ENCODE measurements at regions not wholly inside any gene's neighbourhood (a gene's known extent, or its start where the extent isn't known, plus 50 kb on each side); places are given as distances from the start of the nearest gene placed in this dataset.

- Histone ChIP-seq H3K9me3 (ENCODE audit: low read length) (no peaks in the 10 kb centered on the region), H3K4me1 (ENCODE audit: insufficient read depth, low read length) (no peaks in the 10 kb centered on the region), H3K27ac (ENCODE audit: low read depth, low read length) (no peak overlapping the region), H3K36me3 (ENCODE audit: insufficient read depth, low read length) (no peaks in the 10 kb centered on the region), H3K27me3 (ENCODE audit: insufficient read depth, low read length, poor library complexity, severe bottlenecking) (no peaks in the 10 kb centered on the region), H3K4me3 (ENCODE audit: low read length) (no peak overlapping the region)
- H3K27me3 Mint-ChIP-seq = no peaks in the 10 kb centered on the region
- no peaks in the 10 kb centered on the region for H3K4me1 Mint-ChIP-seq
- DNase-seq = no peak
- CTCF ChIA-PET = no interaction called here
- no peaks in the 10 kb centered on the region for H3K36me3 Mint-ChIP-seq
- POLR2A ChIA-PET = no interaction called here
- H3K27ac Mint-ChIP-seq = no peak overlapping the region
- H3K4me3 Mint-ChIP-seq = no peak overlapping the region
- H3K9me3 Mint-ChIP-seq = no peaks in the 10 kb centered on the region
These were observed 306.7 kb upstream of the TBC1D5 start for GRCh38 chr3:18049096-18049495.

DNA sequence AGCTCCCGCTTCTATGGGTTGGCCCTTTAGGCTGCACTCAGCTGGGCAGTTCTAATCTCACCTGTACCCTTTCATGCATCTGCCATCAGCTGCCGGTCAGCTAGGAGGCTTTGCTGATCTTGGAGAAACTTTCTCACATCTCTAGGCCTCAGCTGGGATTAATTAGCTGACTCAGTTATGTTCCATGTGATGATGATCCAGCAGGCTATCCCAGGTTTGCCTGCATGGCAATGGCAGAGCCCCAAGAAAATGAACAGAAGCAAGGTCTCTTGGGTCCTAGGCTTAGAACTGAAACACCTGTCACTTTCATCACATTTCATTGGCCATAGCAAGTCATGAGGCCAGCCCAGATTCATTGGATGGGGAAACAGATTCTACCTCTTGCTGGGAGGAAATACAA is 304.6 kb upstream of the TBC1D5 start:
- POLR2A ChIA-PET = no interaction called here
- no peaks in the 10 kb centered on the region for H3K4me1 ChIP-seq (ENCODE audit: insufficient read depth, low read length)
- Mint-ChIP-seq H3K4me3 (no peak overlapping the region), H3K9me3 (no peaks in the 10 kb centered on the region), H3K27me3 (peaks cover 0 to 8% of the 10 kb centered on the region in 2 donors), H3K27ac (no peak overlapping the region), H3K4me1 (no peaks in the 10 kb centered on the region), H3K36me3 (no peaks in the 10 kb centered on the region)
- H3K27me3 ChIP-seq (ENCODE audit: insufficient read depth, low read length, poor library complexity, severe bottlenecking) = no peaks in the 10 kb centered on the region
- CTCF ChIA-PET = no interaction called here
- no peaks in the 10 kb centered on the region for H3K9me3 ChIP-seq (ENCODE audit: low read length)
- no peak overlapping the region for H3K4me3 ChIP-seq (ENCODE audit: low read length)
- H3K36me3 ChIP-seq (ENCODE audit: insufficient read depth, low read length) = no peaks in the 10 kb centered on the region
- no peak overlapping the region for H3K27ac ChIP-seq (ENCODE audit: low read depth, low read length)
- DNase-seq = no peak

GRCh38 chr3:18046131-18046915 is 303.9 kb upstream of the TBC1D5 start:
- H3K9me3 Mint-ChIP-seq = no peaks in the 10 kb centered on the region
- no peak overlapping the region for H3K27ac Mint-ChIP-seq
- Histone ChIP-seq H3K27me3 (ENCODE audit: insufficient read depth, low read length, poor library complexity, severe bottlenecking) (no peaks in the 10 kb centered on the region), H3K9me3 (ENCODE audit: low read length) (no peaks in the 10 kb centered on the region), H3K27ac (ENCODE audit: low read depth, low read length) (no peak overlapping the region), H3K4me3 (ENCODE audit: low read length) (no peak overlapping the region), H3K36me3 (ENCODE audit: insufficient read depth, low read length) (no peaks in the 10 kb centered on the region), H3K4me1 (ENCODE audit: insufficient read depth, low read length) (no peaks in the 10 kb centered on the region)
- POLR2A ChIA-PET = no interaction called here
- H3K4me3 Mint-ChIP-seq = no peak overlapping the region
- H3K36me3 Mint-ChIP-seq = no peaks in the 10 kb centered on the region
- DNase-seq = no peak
- H3K4me1 Mint-ChIP-seq = no peaks in the 10 kb centered on the region
- H3K27me3 Mint-ChIP-seq = peaks cover 0 to 12% of the 10 kb centered on the region in 2 donors
- CTCF ChIA-PET = no interaction called here

GRCh38 chr3:18044971-18045880 is 302.8 kb upstream of the TBC1D5 start:
- no peaks in the 10 kb centered on the region for H3K9me3 ChIP-seq (ENCODE audit: low read length)
- CTCF ChIA-PET = no interaction called here

GRCh38 chr3:18044191-18044590 is 301.8 kb upstream of the TBC1D5 start:
- no peak for DNase-seq
- H3K27ac Mint-ChIP-seq = no peak overlapping the region
- H3K27me3 Mint-ChIP-seq = peaks cover 3 to 18% of the 10 kb centered on the region in 2 donors
- H3K9me3 Mint-ChIP-seq = no peaks in the 10 kb centered on the region
- Histone ChIP-seq H3K4me3 (ENCODE audit: low read length) (no peak overlapping the region), H3K27ac (ENCODE audit: low read depth, low read length) (no peak overlapping the region), H3K9me3 (ENCODE audit: low read length) (no peaks in the 10 kb centered on the region), H3K27me3 (ENCODE audit: insufficient read depth, low read length, poor library complexity, severe bottlenecking) (no peaks in the 10 kb centered on the region), H3K36me3 (ENCODE audit: insufficient read depth, low read length) (no peaks in the 10 kb centered on the region), H3K4me1 (ENCODE audit: insufficient read depth, low read length) (no peaks in the 10 kb centered on the region)
- H3K4me3 Mint-ChIP-seq = no peak overlapping the region
- POLR2A ChIA-PET = no interaction called here
- H3K36me3 Mint-ChIP-seq = no peaks in the 10 kb centered on the region
- CTCF ChIA-PET = no interaction called here
- H3K4me1 Mint-ChIP-seq = no peaks in the 10 kb centered on the region

More at GRCh38 chr3:18044971-18045880, 302.8 kb upstream of the TBC1D5 start:
- H3K27ac Mint-ChIP-seq = no peak overlapping the region
- Histone ChIP-seq H3K4me1 (ENCODE audit: insufficient read depth, low read length) (no peaks in the 10 kb centered on the region), H3K27me3 (ENCODE audit: insufficient read depth, low read length, poor library complexity, severe bottlenecking) (no peaks in the 10 kb centered on the region), H3K27ac (ENCODE audit: low read depth, low read length) (no peak overlapping the region), H3K4me3 (ENCODE audit: low read length) (no peak overlapping the region), H3K36me3 (ENCODE audit: insufficient read depth, low read length) (no peaks in the 10 kb centered on the region)
- POLR2A ChIA-PET = no interaction called here
- H3K9me3 Mint-ChIP-seq = no peaks in the 10 kb centered on the region
- H3K27me3 Mint-ChIP-seq = peaks cover 3 to 18% of the 10 kb centered on the region in 2 donors
- H3K4me1 Mint-ChIP-seq = no peaks in the 10 kb centered on the region
- no peak for DNase-seq
- H3K36me3 Mint-ChIP-seq = no peaks in the 10 kb centered on the region
- no peak overlapping the region for H3K4me3 Mint-ChIP-seq

DNA sequence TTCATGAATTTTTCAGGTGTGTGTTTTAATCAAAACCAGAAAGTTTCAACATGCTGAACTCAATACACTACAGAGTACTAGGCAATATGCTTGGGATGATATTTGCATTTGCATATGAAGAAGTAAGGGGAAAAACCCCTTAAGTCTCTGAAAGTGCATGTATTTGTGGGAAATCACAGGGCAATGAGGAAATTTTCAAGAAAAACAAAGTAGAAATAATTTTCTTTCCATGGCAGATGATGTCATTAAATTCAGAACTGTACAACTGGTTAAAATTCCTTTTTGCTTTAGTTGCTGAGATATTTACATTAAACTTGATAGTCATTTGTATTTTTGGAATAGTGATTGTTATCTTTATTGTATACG is 294.0 kb upstream of the TBC1D5 start:
- H3K36me3 ChIP-seq (ENCODE audit: insufficient read depth, low read length) = no peaks in the 10 kb centered on the region
- H3K4me3 ChIP-seq (ENCODE audit: low read length) = no peak overlapping the region
- Mint-ChIP-seq H3K4me1 (no peaks in the 10 kb centered on the region), H3K9me3 (no peaks in the 10 kb centered on the region), H3K4me3 (no peak overlapping the region), H3K27ac (no peak overlapping the region), H3K27me3 (peaks cover 3 to 7% of the 10 kb centered on the region in 2 donors), H3K36me3 (no peaks in the 10 kb centered on the region)
- CTCF ChIA-PET = no interaction called here
- POLR2A ChIA-PET = no interaction called here
- no peaks in the 10 kb centered on the region for H3K9me3 ChIP-seq (ENCODE audit: low read length)
- H3K4me1 ChIP-seq (ENCODE audit: insufficient read depth, low read length) = no peaks in the 10 kb centered on the region
- H3K27ac ChIP-seq (ENCODE audit: low read depth, low read length) = no peak overlapping the region
- no peaks in the 10 kb centered on the region for H3K27me3 ChIP-seq (ENCODE audit: insufficient read depth, low read length, poor library complexity, severe bottlenecking)
- no peak for DNase-seq

DNA sequence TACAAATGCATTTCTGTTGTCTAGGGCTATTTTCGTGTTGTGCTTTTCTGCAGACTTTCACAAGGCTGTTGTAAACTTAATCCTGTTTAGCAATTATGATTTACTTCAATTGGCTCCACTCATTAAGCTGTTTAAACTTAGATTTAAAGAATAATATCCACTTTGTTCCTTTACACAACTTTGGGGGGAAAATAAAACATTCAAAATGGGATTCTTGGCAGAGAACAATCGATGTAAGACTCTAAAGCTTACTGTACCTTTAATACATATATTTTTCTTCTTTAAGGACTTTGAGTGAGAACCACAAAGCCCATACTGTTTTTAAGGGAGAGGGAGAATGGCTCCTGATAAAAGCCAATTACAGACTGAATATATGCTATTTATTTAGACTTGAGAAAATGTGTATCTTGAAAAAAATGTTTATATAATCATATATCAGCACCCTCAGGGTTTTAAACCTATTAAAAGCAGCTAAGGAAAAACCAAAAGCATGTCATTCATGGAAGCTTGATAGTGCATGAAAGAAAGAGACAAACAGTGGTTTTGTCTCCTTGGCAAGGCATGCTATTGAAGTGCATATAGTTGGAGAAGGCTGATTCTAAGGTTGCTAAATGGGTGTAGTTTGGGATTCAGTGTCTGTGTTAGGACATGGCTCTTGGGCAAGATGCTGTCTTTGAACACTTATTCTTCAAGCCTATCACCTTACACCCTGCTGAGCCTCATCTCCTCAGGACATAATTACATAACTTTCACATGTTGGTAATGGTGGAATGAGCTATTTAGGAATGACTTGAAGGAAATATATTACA is 293.4 kb upstream of the TBC1D5 start:
- Mint-ChIP-seq H3K9me3 (no peaks in the 10 kb centered on the region), H3K4me3 (no peak overlapping the region), H3K27me3 (peaks cover under 1 to 5% of the 10 kb centered on the region in 2 donors), H3K36me3 (no peaks in the 10 kb centered on the region), H3K27ac (no peak overlapping the region), H3K4me1 (no peaks in the 10 kb centered on the region)
- H3K27me3 ChIP-seq (ENCODE audit: insufficient read depth, low read length, poor library complexity, severe bottlenecking) = no peaks in the 10 kb centered on the region
- POLR2A ChIA-PET = no interaction called here
- CTCF ChIA-PET = no interaction called here
- no peak overlapping the region for H3K27ac ChIP-seq (ENCODE audit: low read depth, low read length)
- H3K9me3 ChIP-seq (ENCODE audit: low read length) = no peaks in the 10 kb centered on the region
- DNase-seq = no peak
- H3K36me3 ChIP-seq (ENCODE audit: insufficient read depth, low read length) = no peaks in the 10 kb centered on the region
- no peaks in the 10 kb centered on the region for H3K4me1 ChIP-seq (ENCODE audit: insufficient read depth, low read length)
- H3K4me3 ChIP-seq (ENCODE audit: low read length) = no peak overlapping the region

DNA sequence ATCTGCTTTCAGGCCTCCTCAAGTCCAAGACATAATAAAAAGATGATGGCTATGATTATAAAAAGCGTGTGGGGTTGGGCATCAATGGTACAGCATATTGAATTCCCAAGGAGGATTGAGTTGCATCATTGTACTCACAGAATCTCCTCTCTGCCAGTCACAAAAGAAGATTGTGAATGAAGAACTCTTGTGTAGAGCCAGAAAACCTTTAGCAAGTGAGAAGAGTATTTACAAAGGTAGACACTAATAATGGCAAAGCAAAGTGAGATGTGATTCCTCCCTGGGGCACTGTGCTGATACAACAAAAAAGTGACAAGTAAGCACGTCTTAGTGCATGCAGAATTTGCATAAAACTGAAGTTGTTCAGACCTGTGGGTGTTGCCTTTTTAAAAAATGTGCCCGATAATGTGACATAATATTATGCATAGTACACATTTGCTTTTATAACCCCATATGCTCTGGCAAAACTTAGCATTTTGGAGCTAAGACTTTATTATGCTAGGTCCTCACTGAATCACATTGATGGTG is 291.2 kb upstream of the TBC1D5 start:
- no peaks in the 10 kb centered on the region for H3K36me3 ChIP-seq (ENCODE audit: insufficient read depth, low read length)
- Mint-ChIP-seq H3K36me3 (no peaks in the 10 kb centered on the region), H3K4me1 (no peaks in the 10 kb centered on the region), H3K27me3 (peaks cover 3 to 19% of the 10 kb centered on the region in 2 donors), H3K27ac (no peak overlapping the region), H3K4me3 (no peak overlapping the region), H3K9me3 (no peaks in the 10 kb centered on the region)
- no peaks in the 10 kb centered on the region for H3K27me3 ChIP-seq (ENCODE audit: insufficient read depth, low read length, poor library complexity, severe bottlenecking)
- H3K4me1 ChIP-seq (ENCODE audit: insufficient read depth, low read length) = no peaks in the 10 kb centered on the region
- no peak overlapping the region for H3K27ac ChIP-seq (ENCODE audit: low read depth, low read length)
- H3K4me3 ChIP-seq (ENCODE audit: low read length) = no peak overlapping the region
- DNase-seq = no peak
- POLR2A ChIA-PET = no interaction called here
- CTCF ChIA-PET = no interaction called here
- H3K9me3 ChIP-seq (ENCODE audit: low read length) = no peaks in the 10 kb centered on the region
